ENCODE measurements at regions not wholly inside any gene's neighbourhood (a gene's known extent, or its start where the extent isn't known, plus 50 kb on each side); places are given as distances from the start of the nearest gene placed in this dataset.

GRCh38 chr3:94420931-94421330 lies 358.1 kb downstream of the NSUN3 start:
- TF ChIP-seq CTCF (IDR thresholded peaks at IDR 0.05; ENCODE audit: low read depth, low read length) = no peak
- no peak for TF ChIP-seq MAX (IDR thresholded peaks at IDR 0.05; ENCODE audit: low read depth, low read length)
- TF ChIP-seq POLR2A (IDR thresholded peaks at IDR 0.05; ENCODE audit: extremely low read depth, insufficient read length) = no peak
